ENCODE measurements at regions not wholly inside any gene's neighbourhood (a gene's known extent, or its start where the extent isn't known, plus 50 kb on each side); places are given as distances from the start of the nearest gene placed in this dataset.

- Histone ChIP-seq H3K27ac (ENCODE audit: low read depth, low read length, poor library complexity, severe bottlenecking) (no peak overlapping the region), H3K36me3 (ENCODE audit: insufficient read depth, low read length) (no peaks in the 10 kb centered on the region), H3K9me2 (ENCODE audit: insufficient read depth, low read length) (no peaks in the 10 kb centered on the region), H4K20me1 (ENCODE audit: insufficient read depth, low read length) (no peaks in the 10 kb centered on the region), H3K9me3 (ENCODE audit: low read length) (no peaks in the 10 kb centered on the region), H2AFZ (ENCODE audit: low read length) (no peak overlapping the region), H3K4me1 (ENCODE audit: insufficient read depth, low read length, poor library complexity, severe bottlenecking) (no peaks in the 10 kb centered on the region), H3K79me2 (ENCODE audit: insufficient read depth, low read depth, low read length) (no peaks in the 10 kb centered on the region), H3K4me2 (ENCODE audit: low read length) (no peak overlapping the region), H3K4me3 (ENCODE audit: low read depth, low read length, poor library complexity, severe bottlenecking) (no peak overlapping the region)
- peak; percentile 73 for TF ChIP-seq CTCF (conservative IDR thresholded peaks at IDR 0.05; ENCODE audit: low read length)
- no peak for TF ChIP-seq EZH2phosphoT487 (IDR thresholded peaks at IDR 0.05; ENCODE audit: borderline replicate concordance, low read depth, low read length)
- BruUV-seq (replicated peaks), result no TSS peak
- POLR2A ChIA-PET, result no interaction called here
- CTCF ChIA-PET (ENCODE audit: unreplicated experiment), result no interaction called here
- DNase-seq (ENCODE audit: low spot score), result peak; percentile 20
- intact Hi-C loops (cut with micrococcal nuclease; ENCODE audit: unreplicated experiment), result no loop called here
Observed at GRCh38 chr1:195733826-195734225, 874.4 kb downstream of the KCNT2 start.

- no peaks in the 10 kb centered on the region for H3K79me2 ChIP-seq (ENCODE audit: insufficient read depth, low read depth, low read length)
- no peaks in the 10 kb centered on the region for H4K20me1 ChIP-seq (ENCODE audit: insufficient read depth, low read length)
Observed at GRCh38 chr1:195733408-195733807, 874.8 kb downstream of the KCNT2 start.

GRCh38 chr1:195731385-195731784 is 876.9 kb downstream of the KCNT2 start:
- H3K9me2 ChIP-seq (ENCODE audit: insufficient read depth, low read length), result no peaks in the 10 kb centered on the region
- ChIA-PET CTCF (ENCODE audit: unreplicated experiment) (no interaction called here), POLR2A (no interaction called here)
- H3K27ac ChIP-seq (ENCODE audit: low read depth, low read length, poor library complexity, severe bottlenecking), result no peak overlapping the region
- no peaks in the 10 kb centered on the region for H3K36me3 ChIP-seq (ENCODE audit: insufficient read depth, low read length)
- H3K79me2 ChIP-seq (ENCODE audit: insufficient read depth, low read depth, low read length), result no peaks in the 10 kb centered on the region
- intact Hi-C loops (cut with micrococcal nuclease; ENCODE audit: unreplicated experiment), result no loop called here
- H4K20me1 ChIP-seq (ENCODE audit: insufficient read depth, low read length), result no peaks in the 10 kb centered on the region
- no peak overlapping the region for H3K4me2 ChIP-seq (ENCODE audit: low read length)
- no peaks in the 10 kb centered on the region for H3K9me3 ChIP-seq (ENCODE audit: low read length)
- no peak overlapping the region for H2AFZ ChIP-seq (ENCODE audit: low read length)
- no peak overlapping the region for H3K4me3 ChIP-seq (ENCODE audit: low read depth, low read length, poor library complexity, severe bottlenecking)
- no peak for TF ChIP-seq EZH2phosphoT487 (IDR thresholded peaks at IDR 0.05; ENCODE audit: borderline replicate concordance, low read depth, low read length)
- TF ChIP-seq CTCF (conservative IDR thresholded peaks at IDR 0.05; ENCODE audit: low read length), result no peak
- H3K4me1 ChIP-seq (ENCODE audit: insufficient read depth, low read length, poor library complexity, severe bottlenecking), result no peaks in the 10 kb centered on the region
- DNase-seq (ENCODE audit: low spot score), result no peak
- BruUV-seq (replicated peaks), result no TSS peak

More at GRCh38 chr1:195733408-195733807, 874.8 kb downstream of the KCNT2 start:
- H2AFZ ChIP-seq (ENCODE audit: low read length), result no peak overlapping the region
- no peak for TF ChIP-seq CTCF (conservative IDR thresholded peaks at IDR 0.05; ENCODE audit: low read length)
- no peak for TF ChIP-seq EZH2phosphoT487 (IDR thresholded peaks at IDR 0.05; ENCODE audit: borderline replicate concordance, low read depth, low read length)
- no peak for DNase-seq (ENCODE audit: low spot score)
- no TSS peak for BruUV-seq (replicated peaks)
- ChIA-PET POLR2A (no interaction called here), CTCF (ENCODE audit: unreplicated experiment) (no interaction called here)
- H3K27ac ChIP-seq (ENCODE audit: low read depth, low read length, poor library complexity, severe bottlenecking), result no peak overlapping the region
- H3K36me3 ChIP-seq (ENCODE audit: insufficient read depth, low read length), result no peaks in the 10 kb centered on the region
- no peaks in the 10 kb centered on the region for H3K9me2 ChIP-seq (ENCODE audit: insufficient read depth, low read length)
- H3K4me2 ChIP-seq (ENCODE audit: low read length), result no peak overlapping the region
- no peak overlapping the region for H3K4me3 ChIP-seq (ENCODE audit: low read depth, low read length, poor library complexity, severe bottlenecking)
- H3K4me1 ChIP-seq (ENCODE audit: insufficient read depth, low read length, poor library complexity, severe bottlenecking), result no peaks in the 10 kb centered on the region
- no peaks in the 10 kb centered on the region for H3K9me3 ChIP-seq (ENCODE audit: low read length)
- intact Hi-C loops (cut with micrococcal nuclease; ENCODE audit: unreplicated experiment), result no loop called here
